B cell (primary cell): ENCODE measurements at regions not wholly inside any gene's neighbourhood (a gene's known extent, or its start where the extent isn't known, plus 50 kb on each side); places are given as distances from the start of the nearest gene placed in this dataset.

Experiments
- ATAC-seq: fragments of 200-7000 bp; cut with Tn5 transposase; one replicate; pipeline ENCODE4 v1.10.0; 2021; ENCODE audit warnings: low read depth, mild to moderate bottlenecking, moderate number of reproducible peaks, moderate library complexity
- CTCF ChIA-PET: fragments of 350-600 bp; sonication (Branson Sonifier 250); formaldehyde crosslinking; loops from one replicate; lab custom pipeline; 2021; ENCODE audit warnings: antibody characterized with exemption, inconsistent platforms; lab: Charles Lee
- POLR2A ChIA-PET: fragments of 350-600 bp; sonication (Branson Sonifier 250); formaldehyde crosslinking; loops from one replicate; lab custom pipeline; 2021; ENCODE audit warnings: antibody characterized with exemption; lab: Charles Lee
- DNase-seq: peaks from one replicate; pipeline ENCODE4 v3.0.0; 2013
- H2AFZ ChIP-seq: 2 replicates; pipeline ENCODE4 v1.6.1; 2012; ENCODE audit warnings: mild to moderate bottlenecking, low read depth, low read length; ENCODE audit not compliant: insufficient read depth, poor library complexity, severe bottlenecking
- H3K27ac ChIP-seq, 2 donors: 1 replicate in 1 of 2; 2 replicates in 1 of 2; pipeline ENCODE4 v1.5.1; 2012 to 2013; ENCODE audit warnings: low read length in 2 of 2, mild to moderate bottlenecking in 2 of 2, moderate library complexity in 1 of 2
- H3K27me3 ChIP-seq, 4 experiments: fragments of 200-600 bp in 1 of 4; sonication (generic) in 1 of 4; replicated peaks in 1 of 4; 1 replicate in 2 of 4; 2 replicates in 2 of 4; pipeline versions ENCODE4 v1.6.1 to v1.7.0; 2013 to 2016; ENCODE audit warnings: low read length in 3 of 4, mild to moderate bottlenecking in 2 of 4, mixed read lengths in 1 of 4, moderate library complexity in 1 of 4; ENCODE audit not compliant: insufficient read depth in 4 of 4, control insufficient read depth in 3 of 4; ENCODE audit errors: control extremely low read depth in 1 of 4
- H3K36me3 ChIP-seq, 2 experiments: replicated peaks in 1 of 2; 1 replicate in 1 of 2; 2 replicates in 1 of 2; pipeline versions ENCODE4 v1.6.1 to v1.7.1; 2013; ENCODE audit warnings: low read length in 1 of 2; ENCODE audit not compliant: insufficient read depth in 2 of 2, control insufficient read depth in 1 of 2; ENCODE audit errors: control extremely low read depth in 1 of 2, extremely low read depth in 1 of 2
- H3K4me1 ChIP-seq, 2 donors: fragments of 200-600 bp in 1 of 2; sonication (generic) in 1 of 2; 1 replicate in 1 of 2; 2 replicates in 1 of 2; pipeline versions ENCODE4 v1.5.1 to v1.6.1; 2013 to 2017; ENCODE audit warnings: low read length in 2 of 2; ENCODE audit not compliant: control insufficient read depth in 2 of 2, insufficient read depth in 2 of 2
- H3K4me2 ChIP-seq: replicated peaks from 2 replicates; pipeline ENCODE3; 2012; ENCODE audit warnings: mild to moderate bottlenecking, low read depth, low read length; ENCODE audit not compliant: poor library complexity, severe bottlenecking
- H3K4me3 ChIP-seq, 5 experiments: fragments of 200-600 bp in 1 of 5; sonication (generic) in 1 of 5; 1 replicate in 3 of 5; 2 replicates in 2 of 5; pipeline versions ENCODE4 v1.5.1 to v1.7.0; 2011 to 2016; ENCODE audit warnings: low read length in 4 of 5, mild to moderate bottlenecking in 4 of 5, low read depth in 2 of 5, control low read depth in 1 of 5, moderate library complexity in 1 of 5; ENCODE audit not compliant: insufficient read depth in 1 of 5; ENCODE audit errors: control extremely low read depth in 1 of 5, extremely low read depth in 1 of 5
- H3K79me2 ChIP-seq: fragments of 200-600 bp; sonication (generic); one replicate; pipeline ENCODE4 v1.6.0; 2016; ENCODE audit warnings: low read length; ENCODE audit not compliant: control insufficient read depth, insufficient read depth
- H3K9ac ChIP-seq: fragments of 200-600 bp; sonication (generic); 2 replicates; pipeline ENCODE4 v1.6.1; 2017; ENCODE audit warnings: mild to moderate bottlenecking, low read length, moderate library complexity
- H3K9me3 ChIP-seq, 3 donors: one replicate each; pipeline versions ENCODE4 v1.6.1 to v1.7.1; 2013; ENCODE audit warnings: low read length in 2 of 3; ENCODE audit not compliant: control insufficient read depth in 2 of 3, insufficient read depth in 1 of 3; ENCODE audit errors: control extremely low read depth in 1 of 3
- H4K20me1 ChIP-seq: 2 replicates; pipeline ENCODE4 v1.6.0; 2012; ENCODE audit warnings: mild to moderate bottlenecking, low read length; ENCODE audit not compliant: insufficient read depth, control insufficient read depth, poor library complexity, severe bottlenecking
- H3K27ac Mint-ChIP-seq: one replicate; pipeline ENCODE4 v1.8.0; 2021; ENCODE audit warnings: mixed read lengths
- H3K27me3 Mint-ChIP-seq: one replicate; pipeline ENCODE4 v1.8.0; 2021; ENCODE audit warnings: mixed read lengths
- H3K4me1 Mint-ChIP-seq: one replicate; pipeline ENCODE4 v1.8.0; 2021; ENCODE audit warnings: mixed read lengths
- H3K4me3 Mint-ChIP-seq: one replicate; pipeline ENCODE4 v1.8.0; 2021; ENCODE audit warnings: mixed read lengths
- H3K9me3 Mint-ChIP-seq: one replicate; pipeline ENCODE4 v1.8.0; 2022; ENCODE audit warnings: mixed read lengths; ENCODE audit not compliant: insufficient read depth
- EZH2 ChIP-seq: IDR thresholded peaks from 2 replicates; pipeline ENCODE4 v1.6.1; 2012; ENCODE audit warnings: borderline replicate concordance, low read depth, mild to moderate bottlenecking, moderate library complexity, low read length; ENCODE audit not compliant: insufficient read depth, poor library complexity, severe bottlenecking
- WGBS: methylation state at CpG from one replicate; pipeline ENCODE4 v1.1.5; 2013; ENCODE audit warnings: missing lambda C conversion rate; ENCODE audit not compliant: insufficient coverage; 5-methylcytosine and 5-hydroxymethylcytosine counted together
- intact Hi-C: fragments of 100-400 bp; cut with micrococcal nuclease; formaldehyde crosslinking; loops from one replicate; pipeline ENCODE4 v1.10.0; 2022
- TF ChIP-seq, protein P1 (sequence below): fragments of 200-600 bp; IDR thresholded peaks from one replicate; pipeline ENCODE4 v1.8.0; 2022; ENCODE audit warnings: antibody characterized with exemption, mild to moderate bottlenecking

DNA sequence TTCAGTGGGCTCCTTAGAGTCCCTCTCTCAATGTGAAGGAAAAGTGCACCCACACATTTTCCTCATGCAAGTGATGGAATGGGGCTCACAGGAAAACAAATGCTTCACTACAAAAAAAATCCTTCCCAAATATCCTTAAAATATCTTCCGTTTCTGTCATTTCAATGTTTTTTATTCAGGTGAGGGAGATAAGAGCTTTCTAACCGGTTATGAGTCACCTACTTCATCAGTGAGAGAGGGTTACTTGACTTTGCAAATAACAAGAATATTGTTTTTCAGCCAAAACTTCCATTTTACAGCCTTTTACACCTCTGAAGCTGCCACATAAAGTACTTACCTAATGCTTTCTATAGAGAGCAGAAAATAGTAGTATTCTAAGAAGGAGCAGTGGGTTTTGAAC lies 98.3 kb upstream of the CD55 start:
- Mint-ChIP-seq H3K27me3 (no peaks in the 10 kb centered on the region), H3K9me3 (peaks cover 2% of the 10 kb centered on the region), H3K4me1 (peaks cover 10% of the 10 kb centered on the region), H3K27ac (no peak overlapping the region), H3K4me3 (no peak overlapping the region)
- no peaks in the 10 kb centered on the region for H4K20me1 ChIP-seq
- TF ChIP-seq, protein P1, sequence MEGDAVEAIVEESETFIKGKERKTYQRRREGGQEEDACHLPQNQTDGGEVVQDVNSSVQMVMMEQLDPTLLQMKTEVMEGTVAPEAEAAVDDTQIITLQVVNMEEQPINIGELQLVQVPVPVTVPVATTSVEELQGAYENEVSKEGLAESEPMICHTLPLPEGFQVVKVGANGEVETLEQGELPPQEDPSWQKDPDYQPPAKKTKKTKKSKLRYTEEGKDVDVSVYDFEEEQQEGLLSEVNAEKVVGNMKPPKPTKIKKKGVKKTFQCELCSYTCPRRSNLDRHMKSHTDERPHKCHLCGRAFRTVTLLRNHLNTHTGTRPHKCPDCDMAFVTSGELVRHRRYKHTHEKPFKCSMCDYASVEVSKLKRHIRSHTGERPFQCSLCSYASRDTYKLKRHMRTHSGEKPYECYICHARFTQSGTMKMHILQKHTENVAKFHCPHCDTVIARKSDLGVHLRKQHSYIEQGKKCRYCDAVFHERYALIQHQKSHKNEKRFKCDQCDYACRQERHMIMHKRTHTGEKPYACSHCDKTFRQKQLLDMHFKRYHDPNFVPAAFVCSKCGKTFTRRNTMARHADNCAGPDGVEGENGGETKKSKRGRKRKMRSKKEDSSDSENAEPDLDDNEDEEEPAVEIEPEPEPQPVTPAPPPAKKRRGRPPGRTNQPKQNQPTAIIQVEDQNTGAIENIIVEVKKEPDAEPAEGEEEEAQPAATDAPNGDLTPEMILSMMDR, result no peak
- no peak for TF ChIP-seq EZH2
- CTCF ChIA-PET, result no interaction called here
- H3K9me3 ChIP-seq, result peaks cover 0 to 1% (median 0%) of the 10 kb centered on the region in 3 donors
- ATAC-seq, result no peak
- intact Hi-C loops, result no loop called here
- no peak for DNase-seq
- no CpG with 5 or more reads among the region's 2 CpGs for WGBS
- no peak overlapping the region for H3K9ac ChIP-seq
- no peak overlapping the region for H3K4me3 ChIP-seq
- H3K4me2 ChIP-seq, result no peak overlapping the region
- H3K4me1 ChIP-seq, result peaks cover 11% of the 10 kb centered on the region in 2 donors
- H3K36me3 ChIP-seq, result no peaks in the 10 kb centered on the region
- POLR2A ChIA-PET, result no interaction called here
- H3K79me2 ChIP-seq, result no peaks in the 10 kb centered on the region
- no peak overlapping the region for H3K27ac ChIP-seq
- no peaks in the 10 kb centered on the region for H3K27me3 ChIP-seq
- no peak overlapping the region for H2AFZ ChIP-seq

DNA sequence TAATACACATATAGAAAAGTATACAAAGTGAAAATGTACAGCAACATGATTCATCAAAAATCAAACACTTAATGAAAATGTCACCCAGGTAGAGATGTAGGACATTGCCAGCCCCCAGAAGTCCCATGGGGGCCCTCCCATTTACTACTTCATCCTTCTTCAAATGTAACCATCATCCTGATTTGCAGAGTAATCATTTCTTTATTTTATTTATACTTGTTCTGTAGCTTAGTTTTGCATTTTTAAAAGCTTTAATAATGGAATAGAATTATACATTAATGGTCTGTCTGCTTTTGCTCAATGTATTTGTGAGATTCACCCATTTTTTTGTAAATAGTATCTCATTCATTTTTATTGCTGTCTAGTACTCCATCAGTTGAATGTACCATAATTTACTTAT lies 96.8 kb upstream of the CD55 start:
- TF ChIP-seq EZH2, result no peak
- Mint-ChIP-seq H3K4me1 (no peaks in the 10 kb centered on the region), H3K27ac (no peak overlapping the region), H3K9me3 (peaks cover 2% of the 10 kb centered on the region), H3K4me3 (no peak overlapping the region), H3K27me3 (no peaks in the 10 kb centered on the region)
- H3K9ac ChIP-seq, result no peak overlapping the region
- peaks cover 0 to 1% (median 0%) of the 10 kb centered on the region in 3 donors for H3K9me3 ChIP-seq
- no peaks in the 10 kb centered on the region for H3K27me3 ChIP-seq
- ChIA-PET POLR2A (no interaction called here), CTCF (no interaction called here)
- no peak overlapping the region for H3K4me3 ChIP-seq
- no peaks in the 10 kb centered on the region for H3K4me1 ChIP-seq
- no peak for ATAC-seq
- DNase-seq, result no peak
- H3K4me2 ChIP-seq, result no peak overlapping the region
- no peak overlapping the region for H2AFZ ChIP-seq
- no peak overlapping the region for H3K27ac ChIP-seq
- intact Hi-C loops, result no loop called here
- no peaks in the 10 kb centered on the region for H3K36me3 ChIP-seq
- H3K79me2 ChIP-seq, result no peaks in the 10 kb centered on the region
- no peaks in the 10 kb centered on the region for H4K20me1 ChIP-seq
